Heart left ventricle (tissue), 16 donors: ENCODE measurements at regions not wholly inside any gene's neighbourhood (a gene's known extent, or its start where the extent isn't known, plus 50 kb on each side); places are given as distances from the start of the nearest gene placed in this dataset.

Experiments used
- ATAC-seq, 4 donors: fragments of 200-7000 bp; cut with Tn5 transposase; one replicate each; pipeline ENCODE4 v1.9.1; 2020 to 2022; ENCODE audit warnings: moderate library complexity in 4 of 4, mild to moderate bottlenecking in 3 of 4, moderate number of reproducible peaks in 1 of 4
- DNase-seq, 5 donors: peaks; one replicate each; pipeline ENCODE4 v3.0.0-alpha.2; 2020
- H3K27ac ChIP-seq, 12 donors: fragments of 200-600 bp; sonication (generic) in 4 of 12; one replicate each; pipeline versions ENCODE4 v1.5.0 to v1.8.0; 2016 to 2022; ENCODE audit warnings: mild to moderate bottlenecking in 2 of 12
- H3K27me3 ChIP-seq, 9 donors: fragments of 200-600 bp; sonication (generic) in 2 of 9; one replicate each; pipeline versions ENCODE4 v1.5.1 to v1.8.0; 2016 to 2022; ENCODE audit warnings: mild to moderate bottlenecking in 3 of 9
- H3K36me3 ChIP-seq, 9 donors: fragments of 200-600 bp; sonication (generic) in 2 of 9; one replicate each; pipeline versions ENCODE4 v1.5.0 to v1.8.0; 2018 to 2022; ENCODE audit warnings: mild to moderate bottlenecking in 2 of 9
- H3K4me1 ChIP-seq, 12 donors: fragments of 200-600 bp; sonication (generic) in 4 of 12; one replicate each; pipeline versions ENCODE4 v1.5.0 to v1.8.0; 2016 to 2022; ENCODE audit warnings: mild to moderate bottlenecking in 3 of 12
- H3K4me3 ChIP-seq, 12 donors: fragments of 200-600 bp; sonication (generic) in 4 of 12; one replicate each; pipeline versions ENCODE4 v1.5.0 to v1.8.0; 2017 to 2022; ENCODE audit warnings: mild to moderate bottlenecking in 9 of 12, moderate library complexity in 4 of 12
- H3K9me3 ChIP-seq, 12 donors: fragments of 200-600 bp; sonication (generic) in 4 of 12; one replicate each; pipeline versions ENCODE4 v1.5.0 to v1.8.0; 2016 to 2022; ENCODE audit warnings: mild to moderate bottlenecking in 1 of 12
- CTCF ChIP-seq, 12 donors: fragments of 200-600 bp; sonication (generic) in 4 of 12; IDR thresholded peaks; one replicate each; pipeline versions ENCODE4 v1.5.0 to v1.8.0; 2018 to 2022; ENCODE audit warnings: antibody characterized with exemption in 12 of 12, mild to moderate bottlenecking in 5 of 12
- POLR2A ChIP-seq, 2 donors: fragments of 450-650 bp; IDR thresholded peaks; one replicate each; pipeline ENCODE4 v1.6.1; 2017; ENCODE audit warnings: antibody characterized with exemption in 2 of 2, mild to moderate bottlenecking in 2 of 2, moderate library complexity in 2 of 2
- WGBS, 4 donors: extraction: QIAGEN DNeasy Blood & Tissue Kit in 2 of 4; methylation state at CpG; one replicate each; pipeline versions ENCODE4 v1.1.5 to v1.1.7; 2013 to 2018; 5-methylcytosine and 5-hydroxymethylcytosine counted together
- intact Hi-C, 10 donors: fragments of 100-400 bp; cut with DNase I; formaldehyde crosslinking; loops; one replicate each; pipeline versions ENCODE4 v1.11.1 to v1.14.2; 2022
- donor health status: ischemic (EF 13 %, LVEDD 7.1; RV severe dilation, severe dysfunction).
- donor health status: healthy with polysubstance abuse.
- donor health status: DM: no; HTN: yes; CAD: no.
- donor health status: DM: no; HTN: no; CAD: no.
- donor health status: ischemic (EF 25% LVEDD 6.9; RV normal size, moderate dysfunction).
- donor health status: ischemic (EF 25% LVEDD 5.7; RV mildly dilated, moderate dysfunction).
- donor health status: healthy.
- donor health status: DM: yes; HTN: yes; CAD: no.
- donor health status: ischemic (EF 35%, LVEDD 5.7; RV mildly dilated, moderate dysfunction).
- donor health status: nonischemic (EF 11% LVEDD 7.7; RV severe dilation, severe dysfunction).
- donor health status: DM: yes; HTN: yes; CAD: no.
- donor health status: PGD.
- donor health status: ischemic (EF 29% LVEDD 5.4; RV normal size, mild dysfunction).
- donor health status: nonischemic (EF 23%, LVEDD 6.1; RV moderate dilation, normal function).

GRCh38 chr2:128983094-128983493 is 664.4 kb upstream of the HS6ST1 start:
- intact Hi-C loops = no loop called here
- DNase-seq = no peak
- H3K4me1 ChIP-seq = no peaks in the 10 kb centered on the region
- H3K36me3 ChIP-seq = no peaks in the 10 kb centered on the region
- ATAC-seq = no peak
- no peaks in the 10 kb centered on the region for H3K9me3 ChIP-seq
- no peak overlapping the region for H3K4me3 ChIP-seq
- TF ChIP-seq POLR2A (IDR thresholded peaks at IDR 0.05) = no peak
- TF ChIP-seq CTCF (IDR thresholded peaks at IDR 0.05) = no peak
- H3K27me3 ChIP-seq = no peaks in the 10 kb centered on the region
- 54 to 63% (median 56%) methylated on average over 2 of the region's 2 CpGs for WGBS, 4 donors
- no peak overlapping the region for H3K27ac ChIP-seq

GRCh38 chr2:128984081-128984480 is 665.4 kb upstream of the HS6ST1 start:
- intact Hi-C loops = no loop called here
- ATAC-seq (no peak), DNase-seq (no peak)
- Histone ChIP-seq H3K36me3 (no peaks in the 10 kb centered on the region), H3K9me3 (no peaks in the 10 kb centered on the region), H3K27ac (no peak overlapping the region), H3K4me3 (no peak overlapping the region), H3K27me3 (no peaks in the 10 kb centered on the region), H3K4me1 (no peaks in the 10 kb centered on the region)
- WGBS, 4 donors = 71 to 89% (median 81%) methylated on average over 2 of the region's 2 CpGs
- no peak for TF ChIP-seq CTCF (IDR thresholded peaks at IDR 0.05)
- no peak for TF ChIP-seq POLR2A (IDR thresholded peaks at IDR 0.05)

GRCh38 chr2:128984855-128985254 is 666.2 kb upstream of the HS6ST1 start:
- H3K27ac ChIP-seq = no peak overlapping the region
- intact Hi-C loops = no loop called here
- TF ChIP-seq POLR2A (IDR thresholded peaks at IDR 0.05) (no peak), CTCF (IDR thresholded peaks at IDR 0.05) (no peak)

GRCh38 chr2:128986026-128986715 is 667.5 kb upstream of the HS6ST1 start:
- H3K4me3 ChIP-seq = no peak overlapping the region
- DNase-seq (no peak), ATAC-seq (no peak)
- no peaks in the 10 kb centered on the region for H3K36me3 ChIP-seq
- intact Hi-C loops = no loop called here
- no peaks in the 10 kb centered on the region for H3K9me3 ChIP-seq
- H3K4me1 ChIP-seq = no peaks in the 10 kb centered on the region
- 35 to 48% (median 42%) methylated on average over 7 of the region's 7 CpGs for WGBS, 4 donors
- TF ChIP-seq POLR2A (IDR thresholded peaks at IDR 0.05) (no peak), CTCF (IDR thresholded peaks at IDR 0.05) (no peak)
- no peak overlapping the region for H3K27ac ChIP-seq
- no peaks in the 10 kb centered on the region for H3K27me3 ChIP-seq

More at GRCh38 chr2:128984855-128985254, 666.2 kb upstream of the HS6ST1 start:
- no peak for ATAC-seq
- Histone ChIP-seq H3K36me3 (no peaks in the 10 kb centered on the region), H3K4me3 (no peak overlapping the region), H3K4me1 (no peaks in the 10 kb centered on the region), H3K9me3 (no peaks in the 10 kb centered on the region), H3K27me3 (no peaks in the 10 kb centered on the region)
- 90 to 94% (median 92%) methylated on average over 8 of the region's 8 CpGs for WGBS, 4 donors
- no peak for DNase-seq
